C4-2B (cell line): ENCODE measurements at regions not wholly inside any gene's neighbourhood (a gene's known extent, or its start where the extent isn't known, plus 50 kb on each side); places are given as distances from the start of the nearest gene placed in this dataset.

Experiments
- H3K27ac ChIP-seq: fragments of 450-650 bp; 2 replicates; pipeline ENCODE4 v1.5.1; 2017
- ZFX ChIP-seq: fragments of 450-650 bp; IDR thresholded peaks from 2 replicates; pipeline ENCODE4 v1.6.1; 2017
- TF ChIP-seq, protein P1 (sequence below): fragments of 450-650 bp; conservative IDR thresholded peaks from 2 replicates; pipeline ENCODE4 v1.5.1; 2017; ENCODE audit warnings: mild to moderate bottlenecking

DNA sequence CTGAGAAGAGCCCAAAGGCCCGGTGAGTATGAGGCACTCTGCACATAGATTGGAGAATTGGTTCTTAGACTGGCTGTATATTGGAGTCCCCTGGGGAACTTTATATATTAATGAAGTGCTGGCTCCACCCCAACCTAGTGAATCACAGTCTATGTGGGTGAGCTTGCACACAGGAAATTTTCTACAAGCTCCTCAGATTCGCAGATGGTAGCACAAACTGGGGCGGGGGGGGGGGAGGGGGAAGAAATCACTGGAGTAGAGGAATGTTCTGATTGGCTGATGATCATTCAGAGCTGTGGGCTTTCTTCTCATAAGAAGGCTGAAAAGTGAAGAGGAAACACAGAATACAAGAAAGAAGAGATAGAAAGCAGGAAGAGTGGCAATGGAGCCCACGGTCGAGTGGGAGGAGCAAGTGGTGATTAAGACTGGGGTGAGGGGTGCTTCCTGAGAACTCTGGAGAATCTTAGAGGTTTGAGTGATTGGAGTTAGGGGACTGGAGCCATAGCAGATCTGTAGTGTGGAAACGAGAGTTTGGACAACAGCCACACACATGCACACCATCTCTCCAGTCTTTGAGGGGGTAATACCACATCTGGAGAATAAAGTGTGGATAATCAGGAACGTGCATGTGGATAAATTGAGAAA lies 465.9 kb upstream of the DAB1 start:
- TF ChIP-seq ZFX, result no peak
- TF ChIP-seq, protein P1, sequence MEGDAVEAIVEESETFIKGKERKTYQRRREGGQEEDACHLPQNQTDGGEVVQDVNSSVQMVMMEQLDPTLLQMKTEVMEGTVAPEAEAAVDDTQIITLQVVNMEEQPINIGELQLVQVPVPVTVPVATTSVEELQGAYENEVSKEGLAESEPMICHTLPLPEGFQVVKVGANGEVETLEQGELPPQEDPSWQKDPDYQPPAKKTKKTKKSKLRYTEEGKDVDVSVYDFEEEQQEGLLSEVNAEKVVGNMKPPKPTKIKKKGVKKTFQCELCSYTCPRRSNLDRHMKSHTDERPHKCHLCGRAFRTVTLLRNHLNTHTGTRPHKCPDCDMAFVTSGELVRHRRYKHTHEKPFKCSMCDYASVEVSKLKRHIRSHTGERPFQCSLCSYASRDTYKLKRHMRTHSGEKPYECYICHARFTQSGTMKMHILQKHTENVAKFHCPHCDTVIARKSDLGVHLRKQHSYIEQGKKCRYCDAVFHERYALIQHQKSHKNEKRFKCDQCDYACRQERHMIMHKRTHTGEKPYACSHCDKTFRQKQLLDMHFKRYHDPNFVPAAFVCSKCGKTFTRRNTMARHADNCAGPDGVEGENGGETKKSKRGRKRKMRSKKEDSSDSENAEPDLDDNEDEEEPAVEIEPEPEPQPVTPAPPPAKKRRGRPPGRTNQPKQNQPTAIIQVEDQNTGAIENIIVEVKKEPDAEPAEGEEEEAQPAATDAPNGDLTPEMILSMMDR, result no peak
- no peak overlapping the region for H3K27ac ChIP-seq

DNA sequence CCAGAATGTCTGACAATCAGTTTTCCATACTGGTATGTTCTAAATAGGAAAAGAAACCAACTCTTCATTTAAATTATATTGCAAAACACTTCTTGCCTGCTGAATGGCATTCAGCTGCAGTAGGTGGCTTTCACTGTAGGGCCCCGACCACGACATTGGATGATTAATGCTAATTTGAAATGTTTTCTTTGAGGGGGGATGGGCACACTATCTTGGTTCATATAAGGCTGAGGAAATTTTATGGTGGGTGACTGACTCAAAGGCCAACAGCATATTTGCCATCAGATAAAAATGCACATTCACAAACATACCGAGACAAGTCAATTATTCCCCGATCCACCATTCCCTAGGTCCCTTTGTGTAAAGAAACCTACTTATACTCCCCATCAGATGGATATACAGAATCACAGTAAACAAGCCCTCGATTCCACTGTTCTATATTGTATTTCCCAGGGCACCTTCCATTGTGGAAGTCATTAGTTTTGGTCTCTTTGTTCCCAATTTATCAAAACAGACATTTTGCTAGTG lies 464.2 kb upstream of the DAB1 start:
- no peak overlapping the region for H3K27ac ChIP-seq
- TF ChIP-seq, protein P1, result no peak
- TF ChIP-seq ZFX, result no peak

DNA sequence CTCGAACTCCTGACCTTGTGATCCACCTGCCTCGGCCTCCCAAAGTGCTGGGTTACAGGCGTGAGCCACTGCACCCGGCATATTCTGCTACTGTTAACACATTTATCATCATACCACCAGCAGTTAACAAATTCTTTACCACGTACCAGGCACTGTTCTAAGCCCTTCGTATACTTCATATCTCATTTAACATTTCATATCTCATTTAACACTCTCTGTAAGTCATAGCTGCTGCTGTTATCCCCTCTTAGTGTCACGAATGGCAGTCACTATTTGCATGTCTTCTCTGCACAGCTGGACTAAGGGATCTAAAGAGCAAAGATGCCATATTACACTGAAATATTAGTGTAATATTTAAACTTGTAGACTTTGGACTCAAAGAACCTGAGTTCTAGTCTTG lies 462.5 kb upstream of the DAB1 start:
- TF ChIP-seq, protein P1, result no peak
- TF ChIP-seq ZFX, result no peak
- no peak overlapping the region for H3K27ac ChIP-seq

DNA sequence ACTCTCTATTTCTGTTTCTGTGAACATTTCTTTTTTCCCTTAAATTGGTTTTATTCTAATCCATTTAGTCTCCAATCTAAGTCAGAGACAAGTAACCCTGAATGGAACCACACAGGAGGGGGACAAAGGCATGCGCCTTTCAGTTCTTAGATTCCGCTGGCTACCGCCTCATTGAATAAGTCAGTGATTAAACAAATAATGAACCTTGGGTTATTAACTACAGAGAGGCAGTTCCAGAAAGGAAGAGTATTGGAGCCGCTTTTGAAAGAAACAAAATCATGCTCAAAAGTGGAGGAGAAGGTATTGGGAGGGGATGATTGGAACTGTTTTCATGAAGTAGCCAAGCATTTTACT lies 459.8 kb upstream of the DAB1 start:
- no peak for TF ChIP-seq ZFX
- TF ChIP-seq, protein P1, result no peak
- H3K27ac ChIP-seq, result no peak overlapping the region

DNA sequence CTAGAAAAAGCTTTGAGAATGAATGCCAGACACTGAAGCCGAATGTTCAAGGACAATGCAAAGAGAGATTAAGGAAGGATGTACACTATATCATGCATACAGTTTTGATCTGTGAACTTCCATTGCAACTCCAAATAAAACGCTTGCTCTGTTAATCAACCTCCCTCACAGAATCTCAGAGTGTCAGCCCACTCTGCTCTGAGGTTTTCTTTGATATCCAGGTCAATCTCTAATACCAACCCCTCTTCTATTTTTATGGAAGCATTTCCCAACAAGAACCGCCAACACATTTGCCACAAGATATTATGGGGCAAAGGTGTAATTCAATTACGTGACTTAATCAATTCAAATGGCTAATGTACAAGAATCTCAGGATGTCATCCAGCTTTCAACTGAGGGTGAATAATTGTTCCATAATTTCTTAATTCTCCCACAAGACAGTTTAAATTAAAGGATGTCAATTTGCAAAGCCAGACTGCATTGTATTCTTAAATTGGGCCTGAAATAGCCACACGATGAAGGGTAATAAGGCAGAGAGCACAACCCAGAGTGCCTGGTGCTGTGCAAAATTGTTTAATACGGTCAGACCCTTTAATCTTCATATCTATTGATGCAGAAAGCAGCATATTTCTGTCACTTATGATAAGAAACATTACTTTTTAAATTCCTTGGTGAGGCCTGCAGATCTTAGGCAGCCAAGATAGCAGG lies 459.2 kb upstream of the DAB1 start:
- H3K27ac ChIP-seq, result no peak overlapping the region
- TF ChIP-seq, protein P1, result no peak
- no peak for TF ChIP-seq ZFX

DNA sequence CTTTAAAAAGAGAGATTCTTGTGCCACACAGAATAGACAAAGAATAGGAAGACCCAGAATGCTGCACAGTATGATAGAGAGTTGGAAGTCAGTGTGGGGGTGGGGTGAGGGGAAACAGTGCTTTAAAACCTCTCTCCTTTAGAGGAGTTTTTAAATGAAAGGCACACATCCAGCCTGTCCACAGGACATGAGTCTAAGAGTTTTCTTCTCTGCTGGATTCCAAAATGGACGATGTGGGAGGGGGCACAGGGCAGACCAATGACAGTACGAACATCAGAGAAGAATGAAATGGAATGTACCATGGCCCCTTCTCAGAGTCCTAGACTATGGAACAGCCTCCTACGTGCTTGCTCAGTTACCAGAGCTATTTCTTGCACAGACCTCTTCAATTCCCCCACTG lies 458.2 kb upstream of the DAB1 start:
- TF ChIP-seq, protein P1, result no peak
- TF ChIP-seq ZFX, result no peak

DNA sequence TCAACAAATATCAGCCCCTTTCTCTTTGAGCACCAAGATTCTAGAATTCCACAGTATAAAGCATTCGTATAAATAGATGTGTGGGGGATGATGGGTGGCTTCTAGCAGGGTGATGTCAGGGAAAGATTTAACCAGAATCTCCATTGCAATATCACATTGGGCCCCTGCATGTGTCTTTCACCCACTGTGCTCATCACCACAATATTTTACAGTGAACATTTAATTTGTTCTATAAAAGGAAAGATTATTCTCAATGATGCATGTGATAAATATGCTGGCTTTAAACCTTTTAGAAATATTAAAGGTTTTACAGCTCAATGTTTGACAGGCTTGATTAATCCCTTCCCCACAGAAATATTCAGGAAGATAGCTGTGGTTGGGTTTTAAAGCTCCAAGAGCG lies 457.8 kb upstream of the DAB1 start:
- H3K27ac ChIP-seq, result no peak overlapping the region
- TF ChIP-seq ZFX, result no peak
- TF ChIP-seq, protein P1, result no peak

More for the DNA sequence above, 458.2 kb upstream of the DAB1 start:
- H3K27ac ChIP-seq, result no peak overlapping the region
